GM18519 (cell line): ENCODE measurements at regions not wholly inside any gene's neighbourhood (a gene's known extent, or its start where the extent isn't known, plus 50 kb on each side); places are given as distances from the start of the nearest gene placed in this dataset.
"Not testable (repeated sequence)": the region's sequence is repeated elsewhere in the genome, so short reads cannot be mapped to it uniquely, and the experiment has no call there.

ENCODE experiments used
- ATAC-seq: cut with Tn5 transposase; IDR thresholded peaks from one replicate; pipeline ENCODE4 v1.9.1; 2021; ENCODE audit warnings: mild to moderate bottlenecking, moderate library complexity; ENCODE audit not compliant: unreplicated experiment, low FRiP score

GRCh38 chr5:17364987-17365810, 132.8 kb upstream of the TAF11L2 start:
- ATAC-seq = no peak

- ATAC-seq = no peak
Observed at GRCh38 chr5:17365811-17366138, 132.3 kb upstream of the TAF11L2 start.

GRCh38 chr5:17367256-17367840, 130.7 kb upstream of the TAF11L2 start:
- no peak for ATAC-seq

GRCh38 chr5:17370651-17371050, 127.4 kb upstream of the TAF11L2 start:
- no peak for ATAC-seq

GRCh38 chr5:17373406-17373805, 124.6 kb upstream of the TAF11L2 start:
- no peak for ATAC-seq

DNA sequence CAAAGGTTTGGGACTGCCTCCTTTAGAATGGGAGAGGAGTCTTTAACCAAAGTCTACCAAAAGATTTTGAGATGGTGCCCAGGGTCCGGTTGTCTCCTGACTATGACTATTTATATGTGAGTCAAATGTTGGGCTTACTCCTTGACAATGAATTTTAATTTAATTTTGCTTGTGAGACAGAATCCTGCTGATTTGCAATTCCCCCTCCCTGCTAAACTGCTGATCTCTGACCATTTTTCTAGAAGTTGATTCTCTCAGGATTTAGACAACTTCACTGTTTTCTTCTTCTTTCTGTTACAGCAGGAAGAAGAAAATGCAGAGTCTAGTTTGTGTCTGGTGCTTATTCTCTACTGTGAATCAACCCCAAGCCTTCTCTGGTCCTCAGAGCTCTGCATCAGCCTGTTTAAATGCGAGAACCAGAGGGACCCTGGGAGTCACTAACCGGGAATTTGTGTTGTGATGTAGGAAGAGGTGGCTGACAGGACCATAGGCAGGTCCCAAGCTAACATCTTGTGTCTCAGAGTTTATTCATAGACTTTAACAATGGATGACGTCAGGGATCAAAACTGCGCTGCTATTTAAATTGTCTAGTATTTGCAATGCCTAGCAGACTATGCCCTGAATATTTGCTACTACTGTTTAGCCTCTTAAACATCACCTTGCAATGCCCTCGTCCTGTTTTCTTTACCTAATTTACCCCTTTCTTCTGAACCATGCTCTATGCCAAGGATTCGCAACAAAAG, 124.0 kb upstream of the TAF11L2 start:
- ATAC-seq = no peak

- no peak for ATAC-seq
Observed at GRCh38 chr5:17374973-17375742, 122.9 kb upstream of the TAF11L2 start.

DNA sequence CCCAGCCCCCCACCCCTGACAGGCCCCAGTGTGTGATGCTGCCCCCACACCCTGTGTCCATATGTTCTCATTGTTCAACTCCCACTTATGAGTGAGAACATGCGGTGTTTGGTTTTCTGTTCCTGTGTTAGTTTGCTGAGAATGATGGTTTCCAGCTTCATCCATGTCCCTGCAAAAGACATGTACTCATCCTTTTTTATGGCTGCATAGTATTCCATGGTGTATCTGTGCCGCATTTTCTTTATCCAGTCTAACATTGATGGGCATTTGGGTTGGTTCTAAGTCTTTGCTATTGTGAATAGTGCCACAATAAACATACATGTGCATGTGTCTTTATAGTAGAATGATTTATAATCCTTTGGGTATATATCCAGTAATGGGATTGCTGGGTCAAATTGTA, 122.1 kb upstream of the TAF11L2 start:
- ATAC-seq = not testable (repeated sequence)

- ATAC-seq = no peak
Observed at GRCh38 chr5:17378346-17378997, 119.6 kb upstream of the TAF11L2 start.

DNA sequence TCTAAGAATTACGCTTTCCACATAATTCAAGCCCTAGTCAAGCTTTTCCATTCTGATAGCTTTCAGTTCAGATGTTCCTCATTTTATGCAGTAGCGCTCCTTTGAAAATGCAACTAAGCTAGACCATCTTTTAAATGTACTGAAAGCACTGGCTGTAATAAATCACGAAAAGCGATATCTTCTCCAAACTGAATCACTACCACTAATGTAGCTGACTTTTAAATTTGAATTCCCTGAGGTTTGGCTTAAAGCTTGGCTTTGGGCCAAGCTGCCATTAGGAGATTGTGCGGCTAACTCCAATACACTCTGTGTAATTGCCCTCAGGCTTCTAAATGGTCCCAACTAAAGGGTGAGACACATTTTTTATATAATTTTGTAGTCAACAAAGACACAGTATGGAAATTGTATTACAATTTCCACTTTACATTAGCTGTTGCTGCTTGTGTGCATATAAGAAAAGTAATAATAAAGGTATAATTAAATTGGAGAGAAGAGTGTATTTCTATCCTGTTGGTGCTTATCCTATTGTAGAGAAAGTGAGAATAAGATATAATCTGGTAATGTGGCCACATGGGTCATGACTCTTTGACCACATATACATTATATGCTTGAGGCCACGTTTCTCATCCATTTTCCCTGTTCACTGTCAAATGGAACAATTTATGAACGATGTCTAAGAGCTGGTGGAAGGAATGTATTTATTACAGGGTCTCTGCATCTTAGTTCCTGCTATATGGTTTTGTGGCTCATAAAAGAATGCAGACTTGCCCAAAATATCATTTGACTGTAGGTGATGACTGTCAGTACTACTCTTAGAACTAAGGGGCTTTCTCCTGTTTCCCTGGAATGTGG, 118.7 kb upstream of the TAF11L2 start:
- ATAC-seq = no peak

DNA sequence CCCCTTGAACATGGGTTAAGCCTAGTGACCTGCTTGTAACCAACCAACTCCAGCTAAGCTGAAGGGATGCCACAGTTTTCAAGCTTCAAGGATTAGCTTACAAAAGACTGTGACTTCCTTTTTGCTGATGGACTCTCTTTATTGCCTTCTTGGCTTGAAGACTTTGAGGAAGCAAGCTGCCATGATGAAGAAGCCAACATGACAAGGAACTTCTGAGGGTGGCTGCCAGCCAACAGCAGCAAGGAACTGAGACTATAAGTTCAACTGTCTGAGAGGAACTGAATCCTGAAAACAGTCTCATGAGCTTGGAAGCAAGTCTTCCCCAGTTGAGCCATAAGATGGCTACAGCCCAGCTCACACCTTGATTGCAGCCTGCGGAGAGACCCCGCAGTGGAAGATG, 116.1 kb upstream of the TAF11L2 start:
- ATAC-seq = no peak

GRCh38 chr5:17383526-17383925, 114.5 kb upstream of the TAF11L2 start:
- ATAC-seq = no peak

DNA sequence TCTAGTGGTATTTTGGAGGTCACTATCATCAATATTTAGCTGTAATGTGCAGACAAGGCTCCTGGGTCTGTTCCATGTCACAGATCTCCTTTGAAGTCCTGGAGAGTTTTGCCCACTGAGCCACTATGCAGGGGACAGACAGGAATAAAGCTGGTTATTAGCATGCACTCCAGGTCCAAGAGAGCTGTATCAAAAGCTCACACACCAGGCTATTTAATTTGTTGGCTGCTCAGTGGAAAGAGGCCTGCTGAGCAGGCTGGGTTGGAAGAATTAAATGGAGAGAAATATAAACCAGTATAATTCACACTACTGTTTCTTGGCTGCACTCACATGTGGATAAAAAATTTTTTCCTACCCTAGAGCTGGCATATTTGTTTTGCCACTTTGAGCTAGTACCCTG, 113.8 kb upstream of the TAF11L2 start:
- ATAC-seq = no peak

- no peak for ATAC-seq
Observed at GRCh38 chr5:17388717-17389116, 109.3 kb upstream of the TAF11L2 start.

DNA sequence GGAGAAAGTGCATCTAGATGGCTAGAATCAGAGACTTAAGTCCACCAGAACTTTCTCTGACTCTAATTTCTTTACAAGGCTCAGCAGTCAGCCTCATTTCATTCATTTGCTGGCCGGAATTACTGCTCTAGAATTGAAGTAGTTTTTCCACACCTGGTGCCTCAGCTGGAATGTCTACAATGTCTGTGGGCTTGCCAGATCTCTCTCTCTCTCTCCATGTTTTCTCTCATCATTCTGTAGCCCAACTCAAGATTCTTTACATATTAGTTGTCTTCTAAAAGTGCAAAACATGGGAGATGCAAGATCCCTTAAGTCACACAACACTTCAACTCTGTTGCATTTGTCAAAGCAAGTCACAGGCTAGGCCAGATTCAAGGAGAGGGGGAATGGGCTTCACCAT, 103.9 kb upstream of the TAF11L2 start:
- ATAC-seq = no peak

GRCh38 chr5:17395106-17395880, 102.7 kb upstream of the TAF11L2 start:
- no peak for ATAC-seq

- ATAC-seq = no peak
Observed at GRCh38 chr5:17396247-17396646, 101.8 kb upstream of the TAF11L2 start.

GRCh38 chr5:17398431-17398830, 99.6 kb upstream of the TAF11L2 start:
- peak; percentile 40 for ATAC-seq
